NCI-H128 (cell line): ENCODE measurements at regions not wholly inside any gene's neighbourhood (a gene's known extent, or its start where the extent isn't known, plus 50 kb on each side); places are given as distances from the start of the nearest gene placed in this dataset.
"Not testable (repeated sequence)": the region's sequence is repeated elsewhere in the genome, so short reads cannot be mapped to it uniquely, and the experiment has no call there.

Experiments
- DNase-seq: peaks from one replicate; lab custom pipeline; 2025; ENCODE audit not compliant: unreplicated experiment; lab: John Stamatoyannopoulos, UW

GRCh38 chr4:92210906-92211305 is 92.9 kb upstream of the GRID2 start:
- no peak for DNase-seq

- no peak for DNase-seq
Measured at GRCh38 chr4:92215476-92215875, 88.3 kb upstream of the GRID2 start.

- no peak for DNase-seq
Measured at GRCh38 chr4:92231511-92231910, 72.3 kb upstream of the GRID2 start.

GRCh38 chr4:92232566-92232965 is 71.2 kb upstream of the GRID2 start:
- no peak for DNase-seq

GRCh38 chr4:92234393-92235176 is 69.2 kb upstream of the GRID2 start:
- DNase-seq, result no peak

- no peak for DNase-seq
Measured at GRCh38 chr4:92235731-92236130, 68.0 kb upstream of the GRID2 start.

GRCh38 chr4:92236877-92237276 is 66.9 kb upstream of the GRID2 start:
- no peak for DNase-seq

GRCh38 chr4:92237559-92237958 is 66.2 kb upstream of the GRID2 start:
- DNase-seq, result no peak

GRCh38 chr4:92241094-92241493 is 62.7 kb upstream of the GRID2 start:
- DNase-seq, result no peak

- no peak for DNase-seq
Measured at GRCh38 chr4:92246384-92246783, 57.4 kb upstream of the GRID2 start.

- DNase-seq, result no peak
Measured at GRCh38 chr4:92249541-92249940, 54.2 kb upstream of the GRID2 start.

GRCh38 chr4:92251711-92252110 is 52.1 kb upstream of the GRID2 start:
- DNase-seq, result no peak

- DNase-seq, result not testable (repeated sequence)
Measured at GRCh38 chr4:92252358-92252757, 51.4 kb upstream of the GRID2 start.

- DNase-seq, result no peak
Measured at GRCh38 chr4:92252846-92253245, 50.9 kb upstream of the GRID2 start.

GRCh38 chr4:92253550-92253949 is 50.2 kb upstream of the GRID2 start:
- DNase-seq, result no peak
